ENCODE measurements at regions not wholly inside any gene's neighbourhood (a gene's known extent, or its start where the extent isn't known, plus 50 kb on each side); places are given as distances from the start of the nearest gene placed in this dataset.

GRCh38 chr11:106477776-106478175 is 400.3 kb downstream of the AASDHPPT start:
- H2AFZ ChIP-seq (ENCODE audit: low read depth, low read length), result no peak overlapping the region
- no TSS peak for BruUV-seq (replicated peaks)
- no peak for DNase-seq (ENCODE audit: extremely low read depth in 1 of 4, low spot score in 3 of 4)
- H3K9me1 ChIP-seq (ENCODE audit: control insufficient read depth, insufficient read depth, low read length), result no peaks in the 10 kb centered on the region
- 0 out of 2 replicates have a peak, but pooled peaks cover 2% of the 10 kb centered on the region for H3K9me3 ChIP-seq (replicated peaks; ENCODE audit: control insufficient read depth, insufficient read depth, low read depth, low read length)
- no peak overlapping the region for H3K4me3 ChIP-seq
- H3K27ac ChIP-seq (ENCODE audit: extremely low read depth, low read depth, low read length), result no peak overlapping the region
- CTCF ChIA-PET (ENCODE audit: low intra/inter-chr PET ratio), result no interaction called here
- POLR2A ChIA-PET, result no interaction called here
- no peaks in the 10 kb centered on the region for H3K27me3 ChIP-seq (ENCODE audit: control insufficient read depth in 2 of 2, insufficient read depth in 2 of 2, low read length in 2 of 2)
- no peak for FAIRE-seq
- ATAC-seq, result no peak
- H4K20me1 ChIP-seq (replicated peaks; ENCODE audit: control insufficient read depth, insufficient read depth, low read length), result no peaks in the 10 kb centered on the region
- in situ Hi-C loops (cut with MboI) (no loop called here), intact Hi-C loops (cut with micrococcal nuclease) (no loop called here)
- H3K9ac ChIP-seq (ENCODE audit: insufficient read depth in 1 of 2, low read depth in 2 of 2, low read length in 2 of 2), result no peak overlapping the region
- no peaks in the 10 kb centered on the region for H3K79me2 ChIP-seq (ENCODE audit: control insufficient read depth, insufficient read depth, low read length)
- H3K4me2 ChIP-seq (ENCODE audit: insufficient read depth, low read length), result no peak overlapping the region
- WGBS (ENCODE audit: insufficient coverage, low coverage, missing lambda C conversion rate), result 0% methylated on average over 1 of the region's 1 CpG
- H3K36me3 ChIP-seq (ENCODE audit: control insufficient read depth, insufficient read depth, low read length), result no peaks in the 10 kb centered on the region
- H3K4me1 ChIP-seq (replicated peaks in 1 of 2; ENCODE audit: control insufficient read depth in 2 of 2, insufficient read depth in 2 of 2, low read length in 2 of 2), result no peaks in the 10 kb centered on the region
- TF ChIP-seq ZNF253 (CRISPR knock-in tag; conservative IDR thresholded peaks at IDR 0.05) (no peak), ZNF740 (CRISPR knock-in tag; IDR thresholded peaks at IDR 0.05) (no peak), ZNF740 (tag; IDR thresholded peaks at IDR 0.05) (no peak), DMBX1 (CRISPR knock-in tag; IDR thresholded peaks at IDR 0.05; ENCODE audit: borderline replicate concordance) (no peak), SP2 (IDR thresholded peaks at IDR 0.05; ENCODE audit: extremely low read depth, low read depth, low read length, poor library complexity, severe bottlenecking) (no peak), ZSCAN29 (IDR thresholded peaks at IDR 0.05) (no peak), STAT6 (CRISPR knock-in tag; IDR thresholded peaks at IDR 0.05) (no peak), ZFP1 (CRISPR knock-in tag; IDR thresholded peaks at IDR 0.05) (no peak), RNF219 (CRISPR knock-in tag; IDR thresholded peaks at IDR 0.05) (no peak), ZNF707 (CRISPR knock-in tag; conservative IDR thresholded peaks at IDR 0.05) (no peak), NKRF (IDR thresholded peaks at IDR 0.05; ENCODE audit: borderline replicate concordance) (no peak), RFX5 (IDR thresholded peaks at IDR 0.05; ENCODE audit: low read depth, low read length) (no peak), ERF (CRISPR knock-in tag; IDR thresholded peaks at IDR 0.05) (no peak), DIDO1 (tag; IDR thresholded peaks at IDR 0.05; ENCODE audit: low read depth) (no peak), FOXK1 (CRISPR knock-in tag; IDR thresholded peaks at IDR 0.05; ENCODE audit: borderline replicate concordance) (no peak)

Data from K562 (cell line).